GM18498 (cell line): ENCODE measurements at regions not wholly inside any gene's neighbourhood (a gene's known extent, or its start where the extent isn't known, plus 50 kb on each side); places are given as distances from the start of the nearest gene placed in this dataset.

Experiments used
- ATAC-seq: cut with Tn5 transposase; IDR thresholded peaks from one replicate; pipeline ENCODE4 v1.9.1; 2021; ENCODE audit warnings: mild to moderate bottlenecking, moderate library complexity; ENCODE audit not compliant: unreplicated experiment

DNA sequence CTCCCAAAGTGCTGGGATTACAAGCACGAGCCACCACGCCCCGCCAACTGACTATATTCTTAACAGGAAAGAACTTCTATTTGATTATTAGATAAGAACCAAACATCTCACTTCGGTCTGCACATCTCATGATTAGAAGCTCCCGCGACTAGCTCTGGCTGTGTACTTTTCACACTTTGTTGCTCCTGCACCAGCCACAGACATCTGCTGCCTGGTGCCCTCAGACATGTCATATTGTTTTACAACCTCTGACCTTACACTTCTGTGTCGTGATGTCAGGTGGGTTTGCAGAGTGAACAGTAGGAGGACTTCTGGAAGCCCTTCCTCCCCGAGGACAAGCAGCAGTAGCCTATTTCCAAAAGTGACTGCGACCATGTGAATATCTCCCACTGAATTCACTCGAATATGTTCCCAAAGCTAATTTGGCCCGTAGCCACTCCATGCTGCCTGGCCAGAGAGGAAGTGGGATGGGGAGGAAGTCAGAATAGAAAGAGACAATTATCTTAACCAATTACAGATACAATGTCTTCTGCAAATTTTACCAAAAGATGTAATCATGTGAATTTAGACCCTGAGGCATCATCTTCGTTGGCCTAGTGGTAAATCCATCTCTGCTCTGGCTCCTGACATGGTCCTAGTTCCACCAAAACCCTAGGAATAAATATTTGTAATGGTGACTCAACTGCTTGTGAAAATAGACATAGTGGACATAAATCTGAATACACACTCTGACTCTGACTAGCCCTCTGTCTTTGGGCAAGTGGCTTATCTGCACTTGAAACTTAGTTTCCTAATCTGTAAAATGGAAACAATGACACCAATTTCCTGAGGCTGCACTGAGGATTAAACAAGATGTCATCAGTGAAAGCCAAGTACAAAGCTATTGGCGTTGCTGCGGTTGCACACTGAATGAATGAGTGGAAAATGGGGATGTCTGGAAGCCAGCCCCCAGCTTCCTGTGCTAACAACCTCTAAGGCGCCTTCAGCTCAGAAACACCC lies 406.1 kb downstream of the LRATD1 start:
- no peak for ATAC-seq

DNA sequence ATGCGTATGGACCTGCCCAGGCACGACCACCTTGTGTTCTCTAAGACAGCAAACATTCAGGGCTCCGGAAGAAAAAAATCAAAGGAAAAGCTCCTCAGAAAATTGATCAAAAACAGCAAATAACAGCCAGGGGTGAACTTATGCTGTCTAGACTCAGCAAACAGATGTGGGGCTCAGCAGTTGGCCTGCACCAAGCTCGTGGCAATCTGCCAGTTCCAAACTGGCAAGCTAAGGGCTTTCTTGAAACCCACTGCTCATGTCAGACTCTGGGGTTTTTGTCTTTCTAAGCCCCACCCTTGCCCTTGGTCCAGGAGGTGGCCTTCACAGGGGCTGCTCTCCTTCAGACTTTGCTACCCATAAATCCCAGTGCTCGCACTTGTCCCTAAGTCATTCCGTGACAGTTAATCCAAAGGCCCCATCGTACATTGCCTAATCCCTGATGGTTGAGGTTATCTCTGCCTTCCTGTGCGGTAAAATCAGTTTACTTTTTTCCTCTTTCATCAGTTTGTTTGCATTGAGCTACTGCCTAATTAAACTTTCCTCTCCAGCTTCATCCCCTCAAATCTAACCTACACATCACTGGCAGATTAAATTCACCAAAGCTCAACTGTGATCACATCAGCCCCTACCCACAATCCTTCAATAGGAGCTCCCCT lies 408.0 kb downstream of the LRATD1 start:
- ATAC-seq: no peak

DNA sequence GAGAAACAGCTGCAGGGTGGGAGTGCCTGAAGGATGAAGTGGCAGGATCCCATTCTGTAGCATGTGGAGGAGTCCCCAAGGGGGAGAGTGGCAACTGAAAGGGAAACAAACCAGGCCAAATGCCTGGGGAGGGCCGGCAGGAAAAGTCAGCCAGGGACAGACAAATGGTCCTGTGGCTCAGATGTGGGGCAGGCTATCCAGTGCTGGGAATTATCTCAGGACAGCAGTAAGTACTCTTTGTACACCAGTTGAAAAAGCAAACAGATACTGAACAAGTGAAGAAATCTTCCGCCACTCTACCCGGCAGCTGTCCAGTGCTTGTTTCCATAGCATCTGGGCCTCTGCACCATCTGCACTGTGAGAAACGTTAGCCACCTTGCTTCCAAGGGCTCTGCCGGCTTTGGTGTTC lies 408.9 kb downstream of the LRATD1 start:
- ATAC-seq: no peak

DNA sequence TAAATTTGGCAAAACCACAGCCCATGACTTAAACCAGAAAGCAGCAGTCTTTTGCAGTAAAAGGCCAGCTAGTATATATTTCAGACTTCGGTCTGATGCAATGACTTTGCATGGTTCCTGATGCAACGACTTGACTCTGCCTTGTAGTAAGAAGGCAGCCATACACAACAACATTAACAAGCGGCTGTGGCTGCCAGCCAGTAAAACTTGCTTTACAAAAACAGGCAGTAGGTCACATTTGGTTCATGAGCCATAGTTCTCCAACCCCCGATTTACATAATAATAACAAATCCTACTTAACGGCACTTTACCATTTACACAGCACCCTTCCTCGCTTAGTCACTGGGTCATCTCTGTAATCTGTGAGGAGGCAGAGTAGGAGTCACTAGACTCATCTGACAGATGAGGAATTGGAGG lies 410.3 kb downstream of the LRATD1 start:
- ATAC-seq: no peak

DNA sequence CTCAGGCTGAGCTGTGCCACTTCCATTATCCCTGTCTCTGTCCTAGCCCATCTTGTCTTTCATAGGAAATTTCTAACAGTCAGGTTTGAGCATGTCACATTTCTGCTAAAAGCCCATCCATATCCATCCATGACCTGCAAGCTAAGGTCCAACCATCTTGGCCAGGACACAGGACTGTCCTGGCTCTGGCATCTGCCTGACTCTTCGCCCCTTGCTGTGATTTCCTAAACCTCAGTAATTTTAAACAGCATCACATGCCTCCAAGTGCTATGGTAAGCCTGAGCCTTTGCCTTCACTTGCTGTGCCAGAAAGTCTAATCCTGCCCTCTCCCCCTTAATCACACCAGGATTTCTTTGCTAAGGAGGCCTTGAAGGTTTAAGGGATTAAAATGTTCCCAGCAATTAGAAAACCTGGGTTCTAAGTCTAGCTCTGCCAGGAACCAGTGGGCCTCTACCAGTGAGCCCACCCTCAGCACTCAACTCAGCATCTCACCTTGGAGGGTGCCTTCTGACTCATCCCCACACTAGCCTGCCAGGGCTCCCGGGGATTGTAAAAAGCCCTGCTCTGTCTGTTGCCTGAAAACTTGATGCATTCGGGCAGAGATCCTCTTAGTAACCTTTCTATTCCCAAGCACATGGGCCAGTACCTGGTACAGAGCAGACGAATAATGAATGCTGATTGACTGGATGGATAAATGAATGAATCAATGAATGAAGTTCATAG lies 411.0 kb downstream of the LRATD1 start:
- no peak for ATAC-seq

DNA sequence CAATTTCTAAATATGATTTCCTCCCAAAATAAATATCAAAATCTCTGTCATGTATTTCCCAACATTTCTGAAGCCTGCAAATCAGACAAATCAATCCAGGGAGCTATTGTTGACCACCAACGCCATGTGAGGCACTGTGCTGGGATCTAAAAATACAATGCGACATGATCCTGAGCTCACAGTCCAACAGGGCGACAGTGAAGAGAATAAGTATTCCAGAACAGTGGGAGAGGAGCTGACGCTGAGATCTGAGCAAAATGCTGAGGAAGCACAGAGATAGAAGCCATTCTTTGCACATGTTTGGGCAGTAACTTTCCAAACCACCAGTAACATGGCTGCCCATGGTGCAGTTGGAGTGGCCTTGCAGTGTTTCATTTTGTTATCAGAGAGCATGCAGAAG lies 412.5 kb downstream of the LRATD1 start:
- no peak for ATAC-seq

DNA sequence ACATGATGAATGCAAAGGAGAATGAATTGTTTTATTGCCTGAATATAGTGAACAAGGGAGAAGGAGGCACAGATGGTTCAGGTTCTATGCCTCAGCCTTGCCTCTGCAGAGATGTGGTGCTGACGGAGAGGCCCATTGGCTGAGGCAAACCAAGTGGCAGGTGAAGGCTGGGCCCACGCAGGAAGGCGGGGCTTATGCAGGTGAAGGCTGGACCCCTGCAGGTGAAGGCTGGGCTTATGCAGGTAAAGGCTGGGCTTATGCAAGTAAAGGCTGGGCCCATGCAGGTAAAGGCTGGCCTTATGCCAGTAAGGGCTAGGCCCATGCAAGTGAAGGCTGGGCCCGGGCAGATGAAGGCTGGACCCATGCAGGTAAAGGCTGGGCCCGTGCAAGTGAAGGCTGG lies 414.7 kb downstream of the LRATD1 start:
- ATAC-seq: no peak

DNA sequence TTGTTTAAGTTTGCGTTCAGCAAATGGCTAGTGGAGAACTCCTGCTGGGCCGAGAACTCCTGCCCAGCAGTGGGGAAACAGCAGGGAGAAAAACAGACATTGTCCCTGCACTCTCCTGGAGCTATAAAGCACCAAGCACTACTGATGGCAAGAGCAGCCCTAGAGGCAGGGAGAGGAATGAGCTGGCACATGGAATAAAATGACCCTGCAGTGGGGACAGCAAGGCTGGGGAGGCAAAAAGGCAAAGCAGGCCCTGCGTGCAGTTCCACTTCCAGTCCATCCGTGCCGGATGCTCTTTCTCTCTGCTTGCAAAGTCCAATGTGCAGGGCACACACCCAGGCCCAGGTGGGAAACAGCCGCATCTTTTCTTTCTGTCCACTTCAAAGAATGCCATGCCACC lies 415.5 kb downstream of the LRATD1 start:
- ATAC-seq: no peak

DNA sequence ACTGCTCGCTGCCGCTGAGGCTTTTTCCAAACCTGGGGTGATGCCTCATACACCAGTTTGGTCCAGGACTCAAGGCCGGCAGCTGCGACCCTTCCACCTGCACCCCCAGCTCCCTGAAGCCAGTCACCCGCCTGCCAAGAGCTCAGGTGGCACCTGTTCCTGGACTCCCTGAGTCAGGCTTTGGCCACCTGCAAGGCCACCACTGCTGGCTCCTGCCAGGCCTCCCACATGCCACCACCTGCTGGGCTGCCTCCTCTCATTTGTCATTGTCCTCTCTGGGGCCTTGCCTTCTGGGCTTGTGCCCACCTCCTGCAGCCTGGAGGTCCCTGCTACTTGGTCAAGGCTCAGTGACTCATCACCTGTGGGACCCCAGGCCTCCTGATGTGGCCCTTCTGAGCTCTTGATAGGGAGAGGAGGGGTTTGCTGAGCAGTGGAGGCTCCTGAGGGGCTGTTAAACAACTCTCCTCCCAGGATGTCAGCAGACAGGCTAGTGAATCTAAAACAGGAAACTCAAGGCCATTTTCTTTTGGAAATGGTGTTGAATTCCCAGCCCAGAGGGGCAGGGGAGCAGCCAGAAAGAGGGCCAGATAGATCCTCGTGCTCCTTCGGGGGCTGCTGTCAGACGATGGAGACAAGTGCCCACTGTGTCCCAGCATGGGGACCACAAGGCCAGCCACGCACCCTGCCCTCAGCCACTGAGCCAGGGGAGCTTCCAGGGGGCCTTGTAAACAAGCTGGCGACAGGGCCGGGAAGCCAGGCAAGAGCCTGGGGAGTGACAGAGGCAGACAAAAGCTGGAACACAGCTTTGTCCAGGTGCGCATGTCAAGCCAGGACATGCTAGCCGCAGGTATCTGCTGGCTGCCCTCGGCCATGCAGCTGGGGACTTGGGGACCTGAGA lies 416.8 kb downstream of the LRATD1 start:
- no peak for ATAC-seq

DNA sequence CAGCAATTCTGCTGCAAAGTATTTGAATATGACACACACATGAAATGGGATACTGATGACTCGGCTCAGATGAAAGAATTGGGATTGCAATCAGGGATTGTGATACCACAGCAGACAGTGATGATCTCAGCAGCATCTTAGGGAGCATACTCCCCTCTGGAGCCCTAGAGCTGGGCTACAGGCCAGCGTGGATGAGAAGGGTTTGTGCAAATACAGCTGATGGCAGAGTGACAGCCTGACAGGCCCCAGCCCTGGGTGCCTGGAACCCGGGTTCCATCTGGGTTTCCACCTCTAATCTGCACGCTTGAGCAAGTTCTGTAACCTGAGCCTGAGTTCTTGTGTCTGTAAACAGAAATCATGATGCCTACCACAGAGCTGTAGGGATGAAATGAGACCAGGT lies 418.0 kb downstream of the LRATD1 start:
- ATAC-seq: no peak

DNA sequence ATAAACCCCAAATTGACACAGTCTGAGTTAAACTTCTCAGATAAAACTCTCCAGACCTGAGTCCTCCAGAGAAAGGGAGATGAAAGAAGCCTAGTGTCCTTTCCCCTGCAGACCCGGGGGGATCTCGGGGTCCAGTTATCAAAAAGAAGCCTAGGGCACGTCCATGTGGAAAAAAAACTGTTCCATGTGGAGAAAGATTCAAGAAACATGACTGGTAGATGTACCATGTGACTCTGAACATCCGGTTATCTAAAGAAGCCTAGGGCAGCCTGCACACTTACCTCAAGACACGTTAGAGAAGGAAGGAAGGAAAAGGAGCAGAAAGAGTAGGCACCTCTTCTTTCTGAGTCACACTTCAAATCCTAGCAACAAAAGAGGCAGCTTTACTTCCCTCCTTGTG lies 421.0 kb downstream of the LRATD1 start:
- ATAC-seq: no peak

DNA sequence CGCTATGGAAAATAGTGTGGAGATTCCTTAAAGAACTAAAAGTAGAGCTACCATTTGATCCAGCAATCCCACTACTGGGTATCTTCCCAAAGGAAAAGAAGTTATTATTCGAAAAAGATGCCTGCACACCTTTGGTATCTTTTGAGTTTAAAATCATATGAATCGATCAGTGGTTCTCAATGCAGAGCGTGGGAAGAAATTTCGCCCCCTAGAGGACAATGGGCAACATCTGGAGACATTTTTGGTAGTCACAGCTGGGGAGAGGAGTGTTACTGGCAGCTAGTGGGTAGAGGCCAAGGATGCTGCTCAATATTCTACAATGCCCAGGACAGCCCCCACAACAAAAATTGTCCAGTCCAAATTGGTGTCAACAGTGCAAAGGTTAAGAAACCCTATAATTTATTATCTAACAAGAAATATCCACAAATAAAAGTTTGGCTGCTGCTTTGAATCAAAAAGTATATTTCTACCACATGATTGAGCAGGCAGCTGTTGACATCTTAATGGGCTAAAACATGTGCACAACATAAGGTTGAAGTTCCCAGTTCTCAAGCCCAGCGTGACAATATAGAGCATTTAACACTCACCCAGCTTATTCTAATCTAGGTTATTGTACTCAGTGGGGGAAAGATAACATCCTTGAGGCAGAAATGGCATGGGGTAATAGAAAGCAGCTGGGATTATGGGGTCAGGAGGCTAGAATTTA lies 425.7 kb downstream of the LRATD1 start:
- peak; percentile 47 for ATAC-seq

DNA sequence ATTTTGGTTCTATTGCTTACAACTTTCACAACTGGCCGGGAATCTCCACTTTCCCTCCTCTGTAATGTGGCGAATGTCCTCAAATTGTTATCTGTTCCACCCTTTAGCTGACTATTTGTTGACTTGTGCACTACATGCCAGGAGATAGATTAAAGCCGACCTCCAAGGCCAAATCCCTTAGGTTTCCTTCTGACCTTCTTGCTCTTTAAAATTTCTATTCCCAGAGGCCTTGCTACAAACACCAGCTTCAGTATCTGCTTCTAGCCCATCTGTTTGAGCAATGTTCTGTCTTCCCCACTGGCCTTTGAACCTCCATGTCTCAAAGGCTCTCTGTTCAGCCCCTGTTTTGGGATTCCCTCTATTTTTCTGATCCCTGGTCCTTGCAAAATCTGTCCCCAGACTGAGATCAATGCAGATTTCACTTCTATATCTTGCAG lies 426.2 kb downstream of the LRATD1 start:
- ATAC-seq: no peak

DNA sequence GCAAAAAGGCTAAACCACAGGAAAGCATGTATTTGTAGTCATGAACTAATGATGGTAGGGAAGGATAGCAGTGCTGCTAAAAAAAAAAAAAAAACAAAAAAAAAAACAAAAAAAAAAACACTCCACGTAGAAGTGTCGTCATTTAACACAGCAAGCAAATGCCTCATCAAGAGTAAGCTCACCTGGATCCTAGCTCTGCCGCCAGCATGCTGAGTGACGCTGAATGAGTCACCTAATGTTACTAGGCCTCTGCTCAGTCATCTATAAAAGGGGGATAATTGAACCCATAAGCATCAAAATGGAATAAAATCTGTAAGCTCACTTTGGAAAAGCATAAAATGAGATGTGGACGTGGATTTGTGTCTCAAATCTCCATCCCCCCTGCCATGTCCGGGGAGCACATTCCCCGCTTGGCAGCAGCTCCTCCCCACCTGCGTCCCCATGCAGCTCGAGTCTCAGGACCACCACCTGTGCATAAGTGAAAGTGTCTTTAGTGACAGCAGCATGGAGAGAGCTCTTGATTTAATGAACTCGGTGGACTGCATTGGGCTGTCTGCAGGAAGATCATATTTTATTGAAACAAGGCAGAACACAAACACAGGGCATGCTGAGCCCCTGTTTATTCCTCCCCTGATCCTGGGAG lies 427.5 kb downstream of the LRATD1 start:
- no peak for ATAC-seq

DNA sequence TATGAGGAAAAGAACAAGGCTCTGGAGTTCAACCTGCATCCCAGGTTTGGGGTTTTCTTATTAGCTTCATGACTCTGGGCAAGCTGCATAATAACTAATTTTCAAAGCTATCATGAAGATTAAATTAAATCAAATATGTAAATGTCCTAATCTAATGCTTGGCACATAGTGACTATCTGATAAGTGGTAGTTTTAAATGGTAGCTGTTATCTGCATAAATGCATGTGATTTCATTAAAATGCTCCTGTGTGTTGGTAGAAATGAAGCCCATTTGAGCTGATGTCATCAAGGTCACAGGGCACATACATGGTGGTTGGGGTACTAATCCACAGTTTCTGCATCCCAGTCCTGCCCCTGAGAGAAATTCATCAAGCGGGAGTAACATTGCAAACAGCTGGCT lies 428.8 kb downstream of the LRATD1 start:
- ATAC-seq: no peak

DNA sequence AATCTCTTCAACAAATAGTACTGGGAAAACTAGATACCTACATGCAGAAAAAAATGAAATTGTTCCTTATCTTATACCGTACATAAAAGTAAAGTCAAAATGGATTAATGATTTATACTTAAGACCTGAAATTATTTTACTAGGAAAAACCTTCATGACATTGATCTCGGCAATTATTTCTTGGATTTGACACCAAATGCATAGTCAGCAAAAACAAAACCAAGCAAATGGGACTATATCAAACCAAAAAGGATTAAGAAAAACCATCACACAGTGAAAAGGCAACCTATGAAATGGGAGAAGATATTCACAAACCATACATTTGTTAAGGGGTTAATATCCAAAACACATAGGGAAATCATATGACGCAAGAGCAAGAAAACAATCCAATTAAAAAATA lies 433.6 kb downstream of the LRATD1 start:
- no peak for ATAC-seq

DNA sequence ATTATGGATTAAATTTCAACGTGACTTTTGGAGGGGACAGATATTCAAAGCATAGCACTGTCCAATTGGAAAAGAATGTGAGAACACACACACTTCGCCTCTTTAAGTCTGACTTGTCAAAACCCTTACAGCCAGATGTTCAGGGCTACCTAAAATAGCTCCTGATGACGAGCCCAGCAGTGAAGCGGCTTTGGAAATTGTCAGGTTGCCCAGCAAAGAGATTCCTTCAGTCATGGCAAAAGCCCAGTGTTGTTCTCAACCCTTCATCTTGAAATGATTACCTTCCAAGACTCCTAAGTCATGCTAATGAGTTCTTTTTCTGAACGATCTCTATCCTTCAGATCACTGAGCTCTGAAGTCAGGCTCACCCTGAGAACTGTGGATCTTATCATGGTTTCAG lies 436.6 kb downstream of the LRATD1 start:
- ATAC-seq: no peak

DNA sequence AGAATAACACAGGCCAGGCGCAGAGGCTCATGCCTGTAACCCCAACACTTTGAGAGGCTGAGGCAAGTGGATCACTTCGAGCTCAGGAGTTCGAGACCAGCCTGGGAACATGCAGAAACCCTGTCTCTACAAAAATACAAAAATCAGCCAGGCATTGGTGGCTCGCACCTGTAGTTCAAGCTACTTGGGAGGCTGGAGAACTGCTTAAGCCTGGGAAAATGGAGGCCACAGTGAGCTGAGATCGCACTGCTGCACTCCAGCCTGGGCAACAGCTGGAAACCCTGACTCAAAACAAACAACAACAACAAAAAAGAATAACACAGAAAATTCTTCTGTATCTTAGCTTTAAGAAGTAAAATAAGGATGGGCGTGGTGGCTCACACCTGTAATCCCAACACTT lies 440.3 kb downstream of the LRATD1 start:
- ATAC-seq: no peak

DNA sequence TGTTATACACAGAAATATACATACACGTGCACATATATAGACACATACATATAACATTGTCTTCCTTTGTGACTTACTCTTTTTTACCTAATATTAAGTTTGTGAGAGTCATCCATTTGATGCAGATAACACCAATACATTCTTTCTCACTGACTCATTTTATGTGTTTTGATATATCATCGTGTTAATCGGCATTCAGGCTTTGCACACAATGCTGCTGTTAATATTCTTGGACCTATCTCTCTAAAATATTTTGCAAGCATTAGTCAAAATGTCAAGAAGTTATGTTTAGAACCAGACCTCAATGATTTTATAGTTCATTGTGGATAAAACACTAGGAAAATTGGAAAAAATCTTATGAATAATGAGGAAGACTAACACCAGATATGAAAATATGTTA lies 441.1 kb downstream of the LRATD1 start:
- no peak for ATAC-seq
